ENCODE measurements at regions not wholly inside any gene's neighbourhood (a gene's known extent, or its start where the extent isn't known, plus 50 kb on each side); places are given as distances from the start of the nearest gene placed in this dataset.

DNA sequence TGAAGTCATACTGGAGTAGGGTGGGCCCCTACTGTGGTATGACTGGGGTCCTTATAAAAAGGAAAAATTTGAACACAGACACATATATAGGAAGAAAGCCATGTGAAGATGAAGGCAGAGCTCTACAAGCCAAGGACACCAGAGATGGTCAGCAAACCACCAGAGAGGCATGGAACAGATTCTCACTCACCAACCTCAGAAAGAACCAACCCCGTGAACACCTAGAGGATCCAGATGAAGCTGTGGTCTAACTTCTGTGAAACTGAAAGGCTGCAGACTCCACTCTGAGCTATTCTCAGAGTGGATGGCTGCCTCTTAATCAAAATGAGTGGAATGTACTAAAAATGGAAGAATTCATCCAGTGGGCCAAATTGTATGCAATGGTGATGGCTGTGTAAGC is 149.6 kb downstream of the ABCA8 start:
- FAIRE-seq (no peak), DNase-seq (no peak)
- no peak overlapping the region for H3K27ac ChIP-seq (ENCODE audit: low read depth in 2 of 2, low read length in 2 of 2)
- no peaks in the 10 kb centered on the region for H3K4me1 ChIP-seq (ENCODE audit: control insufficient read depth in 2 of 3, insufficient read depth in 2 of 3, low read depth in 1 of 3, low read length in 3 of 3)
- no peaks in the 10 kb centered on the region for H3K36me3 ChIP-seq (ENCODE audit: control insufficient read depth in 2 of 3, insufficient read depth in 3 of 3, low read length in 3 of 3)
- no peak overlapping the region for H3K4me3 ChIP-seq (ENCODE audit: low read length in 3 of 3)
- no peaks in the 10 kb centered on the region for H3K9me3 ChIP-seq (ENCODE audit: control insufficient read depth in 2 of 3, insufficient read depth in 1 of 3, low read length in 3 of 3)
- intact Hi-C loops (cut with DNase I) = no loop called here
- TF ChIP-seq, protein P1, sequence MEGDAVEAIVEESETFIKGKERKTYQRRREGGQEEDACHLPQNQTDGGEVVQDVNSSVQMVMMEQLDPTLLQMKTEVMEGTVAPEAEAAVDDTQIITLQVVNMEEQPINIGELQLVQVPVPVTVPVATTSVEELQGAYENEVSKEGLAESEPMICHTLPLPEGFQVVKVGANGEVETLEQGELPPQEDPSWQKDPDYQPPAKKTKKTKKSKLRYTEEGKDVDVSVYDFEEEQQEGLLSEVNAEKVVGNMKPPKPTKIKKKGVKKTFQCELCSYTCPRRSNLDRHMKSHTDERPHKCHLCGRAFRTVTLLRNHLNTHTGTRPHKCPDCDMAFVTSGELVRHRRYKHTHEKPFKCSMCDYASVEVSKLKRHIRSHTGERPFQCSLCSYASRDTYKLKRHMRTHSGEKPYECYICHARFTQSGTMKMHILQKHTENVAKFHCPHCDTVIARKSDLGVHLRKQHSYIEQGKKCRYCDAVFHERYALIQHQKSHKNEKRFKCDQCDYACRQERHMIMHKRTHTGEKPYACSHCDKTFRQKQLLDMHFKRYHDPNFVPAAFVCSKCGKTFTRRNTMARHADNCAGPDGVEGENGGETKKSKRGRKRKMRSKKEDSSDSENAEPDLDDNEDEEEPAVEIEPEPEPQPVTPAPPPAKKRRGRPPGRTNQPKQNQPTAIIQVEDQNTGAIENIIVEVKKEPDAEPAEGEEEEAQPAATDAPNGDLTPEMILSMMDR (IDR thresholded peaks at IDR 0.05; ENCODE audit: borderline replicate concordance, extremely low read depth, insufficient read depth) = no peak
- no peaks in the 10 kb centered on the region for H3K27me3 ChIP-seq (ENCODE audit: control insufficient read depth, insufficient read depth, low read length)
- no peak overlapping the region for H3K9ac ChIP-seq (ENCODE audit: low read length in 3 of 3)

GRCh38 chr17:68804777-68805520 is 150.2 kb downstream of the ABCA8 start:
- H3K27ac ChIP-seq (ENCODE audit: low read depth in 2 of 2, low read length in 2 of 2) = no peak overlapping the region
- FAIRE-seq (no peak), DNase-seq (no peak)
- no peaks in the 10 kb centered on the region for H3K4me1 ChIP-seq (ENCODE audit: control insufficient read depth in 2 of 3, insufficient read depth in 2 of 3, low read depth in 1 of 3, low read length in 3 of 3)
- H3K9me3 ChIP-seq (ENCODE audit: control insufficient read depth in 2 of 3, insufficient read depth in 1 of 3, low read length in 3 of 3) = no peaks in the 10 kb centered on the region
- intact Hi-C loops (cut with DNase I) = no loop called here
- no peaks in the 10 kb centered on the region for H3K27me3 ChIP-seq (ENCODE audit: control insufficient read depth, insufficient read depth, low read length)
- no peaks in the 10 kb centered on the region for H3K36me3 ChIP-seq (ENCODE audit: control insufficient read depth in 2 of 3, insufficient read depth in 3 of 3, low read length in 3 of 3)
- no peak overlapping the region for H3K9ac ChIP-seq (ENCODE audit: low read length in 3 of 3)
- no peak overlapping the region for H3K4me3 ChIP-seq (ENCODE audit: low read length in 3 of 3)
- TF ChIP-seq, protein P1 (IDR thresholded peaks at IDR 0.05; ENCODE audit: borderline replicate concordance, extremely low read depth, insufficient read depth) = no peak

- Histone ChIP-seq H3K9me3 (ENCODE audit: control insufficient read depth in 2 of 3, insufficient read depth in 1 of 3, low read length in 3 of 3) (no peaks in the 10 kb centered on the region), H3K27me3 (ENCODE audit: control insufficient read depth, insufficient read depth, low read length) (no peaks in the 10 kb centered on the region), H3K36me3 (ENCODE audit: control insufficient read depth in 2 of 3, insufficient read depth in 3 of 3, low read length in 3 of 3) (no peaks in the 10 kb centered on the region), H3K4me3 (ENCODE audit: low read length in 3 of 3) (no peak overlapping the region), H3K27ac (ENCODE audit: low read depth in 2 of 2, low read length in 2 of 2) (no peak overlapping the region), H3K4me1 (ENCODE audit: control insufficient read depth in 2 of 3, insufficient read depth in 2 of 3, low read depth in 1 of 3, low read length in 3 of 3) (no peaks in the 10 kb centered on the region), H3K9ac (ENCODE audit: low read length in 3 of 3) (no peak overlapping the region)
- TF ChIP-seq, protein P1 (IDR thresholded peaks at IDR 0.05; ENCODE audit: borderline replicate concordance, extremely low read depth, insufficient read depth) = no peak
- intact Hi-C loops (cut with DNase I) = no loop called here
- DNase-seq (no peak), FAIRE-seq (no peak)
Observed at GRCh38 chr17:68803164-68803929, 151.8 kb downstream of the ABCA8 start.

Measured in kidney (tissue), 13 donors.